ENCODE measurements at regions not wholly inside any gene's neighbourhood (a gene's known extent, or its start where the extent isn't known, plus 50 kb on each side); places are given as distances from the start of the nearest gene placed in this dataset.

DNA sequence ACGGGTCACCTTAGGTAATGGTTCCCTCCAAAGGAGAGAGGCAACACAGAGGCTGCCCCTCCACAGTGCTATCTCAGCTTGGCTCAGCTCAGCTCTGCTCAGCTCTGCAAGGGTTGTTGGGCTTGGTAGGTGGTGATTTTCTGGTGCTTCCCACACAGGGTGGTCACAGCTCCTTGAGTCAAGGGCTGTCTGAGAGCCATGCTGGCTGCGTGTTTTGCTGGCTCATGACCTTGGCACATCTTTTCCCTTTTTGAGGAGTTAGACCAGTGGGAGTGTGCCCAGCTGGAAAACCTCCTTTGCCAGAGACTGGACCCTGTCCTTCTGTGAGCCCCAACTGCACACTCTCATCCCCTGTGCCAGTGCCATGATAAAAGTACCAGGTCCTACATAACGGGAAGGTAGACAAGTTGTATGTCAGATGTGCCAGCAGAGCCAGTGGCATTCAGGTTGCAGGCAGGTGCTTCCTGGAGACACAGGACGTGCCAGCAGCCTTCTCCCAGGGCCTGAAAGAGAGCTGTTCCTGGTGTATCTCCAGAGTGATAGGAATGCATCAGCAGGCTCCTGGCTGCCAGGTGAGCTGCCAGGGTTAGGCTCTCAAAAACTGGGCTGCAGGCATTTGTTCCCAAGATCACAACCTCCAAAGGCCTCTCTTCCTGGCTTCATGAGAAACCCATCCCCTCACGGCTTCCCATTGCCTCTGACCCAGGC is 118.6 kb upstream of the CXCL14 start:
- H3K9me3 Mint-ChIP-seq = no peaks in the 10 kb centered on the region
- H3K27me3 Mint-ChIP-seq = no peaks in the 10 kb centered on the region
- DNase-seq = no peak
- no peak for ATAC-seq
- no peaks in the 10 kb centered on the region for H3K4me1 Mint-ChIP-seq
- no peak overlapping the region for H3K4me3 Mint-ChIP-seq
- H3K27ac Mint-ChIP-seq = no peak overlapping the region

DNA sequence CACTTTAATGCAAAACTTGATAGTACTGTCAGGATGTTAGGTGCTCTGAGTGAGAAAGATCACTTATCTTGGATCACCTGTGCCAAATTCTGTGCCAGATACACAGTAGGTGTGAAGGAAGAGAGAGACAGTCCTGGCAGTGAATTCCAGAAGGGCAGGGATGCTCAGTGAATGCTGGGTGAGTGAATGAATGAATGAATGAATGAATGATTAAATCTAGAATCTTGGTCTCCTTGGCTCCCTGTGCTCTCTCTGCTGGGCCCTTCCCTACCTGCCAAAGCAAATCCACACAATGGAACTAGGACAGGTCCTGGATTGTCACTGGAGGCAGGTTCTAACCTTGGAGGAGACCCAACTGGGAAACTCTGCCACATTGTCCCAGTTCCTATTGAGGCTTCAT is 117.5 kb upstream of the CXCL14 start:
- no peak for DNase-seq
- ATAC-seq = no peak
- no peak overlapping the region for H3K4me3 Mint-ChIP-seq
- H3K9me3 Mint-ChIP-seq = no peaks in the 10 kb centered on the region
- H3K27ac Mint-ChIP-seq = no peak overlapping the region
- H3K27me3 Mint-ChIP-seq = no peaks in the 10 kb centered on the region
- H3K4me1 Mint-ChIP-seq = no peaks in the 10 kb centered on the region

DNA sequence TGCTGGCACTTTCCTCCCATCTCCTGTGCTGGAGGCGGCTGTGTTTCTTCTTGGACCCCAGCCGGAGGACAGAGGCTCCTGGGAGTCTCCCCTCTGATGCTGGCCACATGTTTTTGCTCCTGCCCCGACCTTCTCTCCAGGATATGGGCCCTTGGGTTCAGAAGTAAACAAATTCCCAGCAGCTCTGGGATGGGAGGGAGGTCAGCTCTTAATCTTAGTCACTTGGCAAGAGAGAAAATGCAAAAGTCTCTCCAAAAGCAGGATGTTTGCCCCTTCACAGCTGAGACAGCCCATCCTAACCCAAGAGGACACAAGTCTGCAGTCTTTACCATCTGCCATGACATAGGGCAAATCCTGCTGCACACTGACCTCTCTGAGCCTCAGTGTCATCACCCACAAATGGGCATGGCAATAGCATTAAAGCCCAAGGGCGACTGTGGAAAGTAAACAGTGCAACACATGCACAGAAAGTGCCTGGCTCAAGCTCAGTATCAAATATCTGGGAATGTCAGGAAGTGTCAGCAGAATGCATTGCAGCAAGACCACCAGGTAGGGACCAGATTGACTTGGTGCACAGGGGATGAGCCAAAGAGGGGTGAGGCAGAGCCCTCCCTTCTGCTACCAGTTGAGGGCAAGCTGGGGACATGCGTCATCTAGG is 117.0 kb upstream of the CXCL14 start:
- no peaks in the 10 kb centered on the region for H3K9me3 Mint-ChIP-seq
- no peaks in the 10 kb centered on the region for H3K27me3 Mint-ChIP-seq
- ATAC-seq (no peak), DNase-seq (no peak)
- H3K27ac Mint-ChIP-seq = no peak overlapping the region
- H3K4me3 Mint-ChIP-seq = no peak overlapping the region
- H3K4me1 Mint-ChIP-seq = no peaks in the 10 kb centered on the region

DNA sequence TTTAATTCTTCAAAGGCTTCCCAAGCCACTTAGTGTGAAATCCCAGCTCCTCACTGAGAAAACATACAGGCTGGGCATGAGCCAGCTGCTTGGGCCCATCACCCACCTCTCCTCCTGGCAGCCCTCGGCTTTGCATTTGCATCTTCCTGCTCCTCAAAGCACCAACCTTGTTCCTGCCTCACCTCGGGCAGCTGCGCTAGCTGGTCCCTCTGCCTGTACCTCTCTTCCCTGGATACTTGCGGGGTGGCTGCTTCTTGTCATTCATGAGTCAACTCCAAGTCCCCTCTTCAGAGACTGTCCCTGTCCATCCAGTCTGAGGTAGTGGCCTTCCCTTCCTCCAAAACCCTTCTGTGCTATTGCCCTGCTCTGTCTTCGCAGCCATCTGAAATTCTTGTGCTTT is 116.1 kb upstream of the CXCL14 start:
- peaks cover 2% of the 10 kb centered on the region for H3K27me3 Mint-ChIP-seq
- no peak overlapping the region for H3K27ac Mint-ChIP-seq
- no peak for ATAC-seq
- no peaks in the 10 kb centered on the region for H3K9me3 Mint-ChIP-seq
- no peaks in the 10 kb centered on the region for H3K4me1 Mint-ChIP-seq
- H3K4me3 Mint-ChIP-seq = no peak overlapping the region
- no peak for DNase-seq

DNA sequence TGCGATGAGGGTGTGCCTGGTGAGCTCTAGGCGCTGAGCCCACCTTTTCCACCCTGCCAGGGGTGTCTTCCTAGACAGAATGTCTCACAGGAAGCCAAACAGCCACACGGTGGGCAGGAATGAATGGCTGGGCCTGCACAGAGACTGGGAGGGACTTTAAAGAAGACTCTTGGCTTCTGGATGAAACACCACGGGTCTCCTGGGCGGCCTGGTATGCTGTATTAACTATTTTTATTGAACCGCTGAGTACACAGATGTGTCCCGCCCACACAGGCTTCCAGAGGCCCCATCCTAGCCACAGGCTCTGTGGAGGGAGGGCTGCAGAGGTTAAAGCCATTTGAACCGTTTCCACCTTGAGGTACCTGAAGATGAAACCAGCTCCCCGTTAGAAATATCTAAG is 115.2 kb upstream of the CXCL14 start:
- H3K9me3 Mint-ChIP-seq = no peaks in the 10 kb centered on the region
- H3K4me1 Mint-ChIP-seq = no peaks in the 10 kb centered on the region
- ATAC-seq = no peak
- no peak overlapping the region for H3K4me3 Mint-ChIP-seq
- no peak for DNase-seq
- no peak overlapping the region for H3K27ac Mint-ChIP-seq
- H3K27me3 Mint-ChIP-seq = peaks cover 11% of the 10 kb centered on the region

DNA sequence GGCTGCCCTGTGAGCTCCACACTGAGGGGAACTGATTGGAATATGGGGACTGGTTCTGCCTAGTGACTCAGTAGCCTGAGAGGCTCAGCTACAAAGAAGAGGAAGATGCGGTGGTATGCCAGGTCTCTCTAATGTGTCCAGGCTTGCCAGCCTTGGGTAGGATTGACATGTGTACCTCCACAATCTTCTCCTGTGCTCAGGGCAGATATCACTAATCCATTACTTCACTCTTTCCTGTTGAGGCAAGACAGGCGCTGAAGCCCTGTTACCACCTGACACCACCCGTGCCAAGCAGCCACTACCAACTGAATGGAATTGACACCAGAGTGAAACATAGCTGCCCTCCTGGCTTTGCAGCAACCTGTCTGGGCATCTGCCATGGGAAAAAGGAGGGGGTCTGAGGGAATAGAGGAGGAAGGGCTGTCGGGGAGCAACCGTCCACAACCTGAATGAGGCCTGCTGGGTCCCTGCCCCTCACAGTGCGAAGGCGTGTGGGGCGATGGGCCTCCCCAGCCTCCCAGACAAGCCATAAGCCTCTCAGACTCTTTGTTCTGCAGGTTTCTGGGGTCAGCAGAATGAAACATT is 114.7 kb upstream of the CXCL14 start:
- no peaks in the 10 kb centered on the region for H3K4me1 Mint-ChIP-seq
- DNase-seq (no peak), ATAC-seq (no peak)
- no peaks in the 10 kb centered on the region for H3K9me3 Mint-ChIP-seq
- H3K27me3 Mint-ChIP-seq = peaks cover 14% of the 10 kb centered on the region
- H3K27ac Mint-ChIP-seq = no peak overlapping the region
- no peak overlapping the region for H3K4me3 Mint-ChIP-seq

DNA sequence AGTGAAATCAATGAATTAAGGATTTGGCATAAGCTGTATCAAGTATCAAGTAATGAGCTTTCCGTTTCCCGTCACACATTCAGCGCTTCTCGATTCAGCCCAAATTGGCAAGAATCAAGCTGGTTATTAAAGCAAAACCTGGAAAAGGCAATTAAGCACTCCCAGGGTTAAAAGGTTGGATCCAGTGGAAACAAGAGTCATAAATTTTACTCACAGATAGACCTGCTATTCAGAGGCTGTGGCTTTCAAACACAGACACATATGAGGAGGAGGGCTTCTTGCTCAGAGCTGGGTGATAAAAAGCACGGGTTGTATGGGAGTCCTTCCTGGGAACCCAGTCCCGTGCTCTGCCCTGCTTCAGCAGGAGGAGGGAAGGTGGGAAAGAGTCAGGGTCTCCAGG is 112.3 kb upstream of the CXCL14 start:
- Mint-ChIP-seq H3K9me3 (no peaks in the 10 kb centered on the region), H3K27me3 (peaks cover 32% of the 10 kb centered on the region), H3K4me3 (no peak overlapping the region), H3K4me1 (no peaks in the 10 kb centered on the region), H3K27ac (no peak overlapping the region)
- DNase-seq (no peak), ATAC-seq (no peak)

DNA sequence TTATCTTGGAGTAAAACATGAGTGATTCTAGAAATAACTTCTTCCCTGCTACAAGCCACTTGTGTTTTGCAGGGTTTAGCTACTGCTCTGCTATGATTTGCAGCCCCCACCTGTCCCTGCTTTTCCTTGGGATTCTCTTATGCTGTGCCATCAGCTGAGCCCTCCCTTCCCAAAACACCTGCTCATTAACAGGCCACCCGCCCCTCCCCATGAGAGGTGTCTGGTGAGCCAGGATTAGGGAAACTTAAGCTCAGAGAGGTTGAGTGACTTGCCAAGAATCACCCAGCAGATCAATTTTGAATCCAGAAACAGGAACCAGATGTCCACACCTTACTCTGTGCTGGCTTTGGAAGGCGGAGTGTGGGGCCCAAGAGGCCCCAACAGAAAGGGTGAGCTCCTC is 111.7 kb upstream of the CXCL14 start:
- no peak overlapping the region for H3K27ac Mint-ChIP-seq
- DNase-seq = no peak

DNA sequence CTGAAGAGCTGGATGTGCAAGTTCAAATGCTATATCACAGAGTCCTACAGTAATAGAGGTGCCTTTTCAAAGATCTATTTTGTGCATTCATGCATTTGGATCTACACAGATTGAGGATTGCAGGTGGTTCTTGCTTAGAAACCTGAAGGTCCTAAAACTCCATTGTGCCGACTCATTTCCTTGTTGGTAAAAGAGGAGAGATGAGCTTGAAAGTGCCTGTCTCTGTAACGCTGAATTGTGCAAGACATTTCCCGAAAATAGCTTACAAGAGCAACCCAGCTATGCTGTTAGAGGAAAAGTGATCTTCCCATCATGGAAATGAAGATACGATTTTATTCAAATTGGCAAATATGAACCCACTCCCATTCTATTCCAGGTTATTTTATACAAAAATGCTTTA is 110.7 kb upstream of the CXCL14 start:
- DNase-seq (no peak), ATAC-seq (no peak)
- H3K9me3 Mint-ChIP-seq = no peaks in the 10 kb centered on the region
- peaks cover 32% of the 10 kb centered on the region for H3K27me3 Mint-ChIP-seq
- no peak overlapping the region for H3K27ac Mint-ChIP-seq
- no peak overlapping the region for H3K4me3 Mint-ChIP-seq
- no peaks in the 10 kb centered on the region for H3K4me1 Mint-ChIP-seq

More for the DNA sequence above, 111.7 kb upstream of the CXCL14 start:
- Mint-ChIP-seq H3K27me3 (peaks cover 32% of the 10 kb centered on the region), H3K4me1 (no peaks in the 10 kb centered on the region), H3K4me3 (no peak overlapping the region), H3K9me3 (no peaks in the 10 kb centered on the region)
- no peak for ATAC-seq

DNA sequence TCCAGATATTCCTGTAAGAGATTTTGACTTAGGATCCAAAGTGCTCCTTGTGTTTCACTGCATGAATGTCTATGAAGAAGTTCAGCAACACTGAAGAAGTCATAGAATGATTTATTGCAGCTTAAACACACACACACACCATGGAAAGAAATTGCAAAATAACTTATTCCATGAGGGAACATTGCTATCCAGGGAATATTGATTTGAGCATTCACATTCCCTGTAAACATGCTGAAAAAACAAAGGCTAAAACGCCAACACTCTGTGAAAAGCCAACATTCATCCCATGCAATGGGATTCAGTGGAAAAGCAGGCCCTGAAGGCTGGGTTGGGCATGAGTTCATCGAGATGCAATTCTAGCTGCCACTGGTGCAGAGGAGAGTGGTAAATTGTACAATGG is 109.6 kb upstream of the CXCL14 start:
- Mint-ChIP-seq H3K4me3 (no peak overlapping the region), H3K27me3 (peaks cover 32% of the 10 kb centered on the region), H3K9me3 (no peaks in the 10 kb centered on the region), H3K27ac (no peak overlapping the region), H3K4me1 (no peaks in the 10 kb centered on the region)
- ATAC-seq = no peak
- no peak for DNase-seq

DNA sequence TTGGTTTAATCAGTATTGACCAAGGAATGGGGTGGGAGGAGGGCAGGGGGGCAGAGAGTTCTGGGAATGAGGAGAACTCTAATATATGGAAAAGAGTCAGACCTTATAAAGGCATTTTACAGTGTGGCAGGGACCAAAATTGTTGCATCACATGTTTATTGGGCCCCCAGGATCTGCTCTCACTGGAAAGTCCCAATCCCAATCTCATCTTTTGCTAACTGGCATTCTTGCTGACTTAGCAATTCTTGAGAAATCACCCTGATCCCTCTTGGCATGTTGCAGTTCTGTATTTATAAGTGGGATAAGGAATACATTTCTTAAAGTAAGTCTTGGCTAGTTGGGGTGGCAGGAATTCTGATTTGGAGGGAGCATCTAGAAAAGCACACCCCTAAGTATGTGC is 104.4 kb upstream of the CXCL14 start:
- DNase-seq (no peak), ATAC-seq (no peak)
- no peak overlapping the region for H3K27ac Mint-ChIP-seq
- H3K9me3 Mint-ChIP-seq = peaks cover 9 to 24% of the 10 kb centered on the region in 2 donors
- H3K4me1 Mint-ChIP-seq = no peaks in the 10 kb centered on the region
- peaks cover 15% of the 10 kb centered on the region for H3K27me3 Mint-ChIP-seq
- H3K4me3 Mint-ChIP-seq = no peak overlapping the region

DNA sequence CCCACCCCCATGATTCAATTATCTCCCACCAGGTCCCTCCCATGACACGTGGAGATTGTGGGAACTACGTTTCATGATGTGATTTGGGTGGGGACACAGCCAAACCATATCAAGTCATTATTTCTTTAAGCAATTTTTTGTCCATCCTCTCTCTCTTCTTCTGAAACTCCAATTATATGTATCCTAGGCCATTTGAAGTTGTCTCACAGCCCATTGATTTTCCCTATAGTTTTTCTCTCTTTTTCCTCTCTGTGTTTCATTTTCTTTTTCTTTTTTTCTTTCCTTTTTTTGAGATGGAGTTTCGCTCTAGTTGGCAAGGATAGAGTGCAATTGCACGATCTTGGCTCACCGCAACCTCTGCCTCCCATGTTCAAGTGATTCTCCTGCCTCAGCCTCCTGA is 101.9 kb upstream of the CXCL14 start:
- no peak for DNase-seq
- ATAC-seq = no peak
- no peak overlapping the region for H3K4me3 Mint-ChIP-seq
- H3K9me3 Mint-ChIP-seq = peaks cover 18 to 36% of the 10 kb centered on the region in 2 donors
- no peaks in the 10 kb centered on the region for H3K27me3 Mint-ChIP-seq
- H3K4me1 Mint-ChIP-seq = no peaks in the 10 kb centered on the region
- no peak overlapping the region for H3K27ac Mint-ChIP-seq

DNA sequence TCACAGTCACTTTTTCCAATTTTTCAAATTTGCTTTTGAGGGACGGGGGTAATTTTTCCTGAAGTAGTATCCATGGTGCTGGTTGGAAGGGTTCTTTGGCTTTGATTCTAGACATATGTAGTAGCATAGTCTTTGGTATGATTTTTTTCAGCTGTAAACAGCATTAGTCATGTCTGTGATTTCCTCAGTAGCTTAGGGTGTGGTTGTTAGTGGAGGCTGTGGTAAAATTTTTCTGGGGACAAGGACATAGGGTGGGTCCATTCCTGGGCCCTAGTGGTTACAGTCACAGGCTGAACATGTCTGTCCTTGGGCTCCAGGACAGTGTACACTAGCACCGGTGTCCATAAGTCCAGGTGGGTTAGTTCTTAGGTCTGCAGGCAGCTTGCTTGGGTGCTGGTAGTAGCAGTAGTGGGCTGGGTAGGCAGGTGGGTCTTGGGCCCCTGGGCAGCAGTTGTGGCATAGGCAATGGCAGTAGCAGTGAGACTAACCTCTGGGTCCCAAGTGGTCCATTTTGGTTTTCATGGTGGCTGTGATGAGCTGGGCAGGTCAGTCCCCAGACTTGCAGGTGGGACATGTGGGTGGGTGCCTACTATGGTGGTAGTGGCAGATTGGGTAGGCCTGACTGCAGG is 100.0 kb upstream of the CXCL14 start:
- Mint-ChIP-seq H3K27me3 (no peaks in the 10 kb centered on the region), H3K4me1 (no peaks in the 10 kb centered on the region)

DNA sequence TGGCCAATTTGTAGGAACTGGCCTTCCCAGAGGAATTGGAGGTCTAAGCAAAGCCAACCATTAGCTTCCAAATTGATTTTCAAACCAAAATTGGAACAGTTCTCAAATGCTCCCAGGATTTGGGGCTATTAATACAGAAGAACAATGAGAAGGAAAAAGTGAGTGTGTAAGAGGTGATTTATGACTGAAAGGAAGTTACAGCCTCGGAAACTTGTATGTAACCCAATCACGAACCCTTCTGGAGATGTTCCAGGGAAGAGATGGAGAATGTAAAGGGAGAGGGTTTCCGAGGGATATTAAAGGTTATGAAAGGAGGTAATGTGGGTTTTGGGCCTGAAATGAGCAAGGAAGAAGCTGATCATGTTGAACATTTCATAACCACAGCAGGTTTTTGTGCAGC is 93.2 kb upstream of the CXCL14 start:
- Mint-ChIP-seq H3K4me1 (no peaks in the 10 kb centered on the region), H3K4me3 (no peak overlapping the region), H3K27me3 (peaks cover 15% of the 10 kb centered on the region), H3K27ac (no peak overlapping the region), H3K9me3 (peaks cover 6 to 8% of the 10 kb centered on the region in 2 donors)
- ATAC-seq (no peak), DNase-seq (no peak)

More for the DNA sequence above, 100.0 kb upstream of the CXCL14 start:
- Mint-ChIP-seq H3K27ac (no peak overlapping the region), H3K4me3 (no peak overlapping the region), H3K9me3 (peaks cover 18 to 36% of the 10 kb centered on the region in 2 donors)
- DNase-seq = no peak
- no peak for ATAC-seq

DNA sequence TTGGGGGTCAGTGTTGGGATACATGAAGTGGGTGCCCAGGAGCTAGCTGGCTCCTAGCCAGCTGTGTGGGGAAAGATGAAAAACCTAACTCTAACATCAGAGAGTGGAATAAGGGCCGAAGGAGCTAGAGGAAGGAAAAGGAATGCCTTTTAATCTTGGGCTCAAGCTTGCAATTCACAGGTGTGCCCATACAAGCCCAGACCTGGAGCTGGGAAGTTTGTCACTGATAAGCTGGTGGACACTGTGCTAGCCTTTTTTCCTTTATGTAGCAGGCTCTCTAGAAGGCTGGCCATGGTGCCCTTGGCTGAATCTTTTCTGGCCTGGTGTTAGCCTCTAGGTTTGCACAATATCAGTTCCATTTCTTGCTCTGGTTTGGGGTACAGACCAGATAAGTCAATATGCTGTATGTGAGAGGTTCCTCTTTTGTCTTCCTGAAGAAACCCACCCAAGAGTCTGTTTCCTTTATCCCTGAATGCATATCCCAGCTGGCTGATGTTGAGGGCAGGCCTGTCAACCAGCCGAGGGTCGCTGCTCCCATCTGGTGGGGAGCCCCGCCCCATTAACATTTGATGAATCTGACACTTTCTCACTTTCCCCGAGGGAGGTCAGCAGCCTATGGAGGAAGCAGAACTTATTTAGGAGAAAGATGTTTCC is 92.4 kb upstream of the CXCL14 start:
- Mint-ChIP-seq H3K27me3 (peaks cover 23% of the 10 kb centered on the region), H3K4me1 (no peaks in the 10 kb centered on the region), H3K9me3 (peaks cover 4% of the 10 kb centered on the region in 2 donors), H3K27ac (no peak overlapping the region), H3K4me3 (no peak overlapping the region)
- DNase-seq (no peak), ATAC-seq (no peak)

DNA sequence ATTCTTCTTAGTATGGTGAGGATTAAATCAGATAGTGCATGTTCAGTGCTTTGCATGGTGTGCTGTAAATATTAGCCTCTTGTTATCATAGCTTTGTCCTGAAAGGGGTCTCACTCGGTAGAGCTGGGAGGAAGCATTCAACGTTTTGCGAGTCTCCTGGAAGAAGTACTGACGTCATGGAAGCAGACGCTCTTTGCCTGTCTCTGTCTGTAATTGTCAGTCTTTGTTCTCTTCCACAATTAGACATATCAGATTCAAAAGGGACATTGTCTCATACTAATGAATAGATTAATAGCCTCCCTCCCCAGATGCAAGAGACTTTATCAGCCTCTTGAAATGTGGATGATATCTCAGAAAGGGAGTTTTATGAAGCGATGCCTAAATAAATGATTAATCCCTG is 91.8 kb upstream of the CXCL14 start:
- ATAC-seq (no peak), DNase-seq (no peak)
- no peak overlapping the region for H3K4me3 Mint-ChIP-seq
- H3K4me1 Mint-ChIP-seq = no peaks in the 10 kb centered on the region
- H3K27me3 Mint-ChIP-seq = peaks cover 29% of the 10 kb centered on the region
- no peaks in the 10 kb centered on the region for H3K9me3 Mint-ChIP-seq
- no peak overlapping the region for H3K27ac Mint-ChIP-seq
